ENCODE measurements at regions not wholly inside any gene's neighbourhood (a gene's known extent, or its start where the extent isn't known, plus 50 kb on each side); places are given as distances from the start of the nearest gene placed in this dataset.

- TF ChIP-seq CTCF (conservative IDR thresholded peaks at IDR 0.05; ENCODE audit: low read depth in 2 of 2): no peak
- no peak for TF ChIP-seq EZH2 (IDR thresholded peaks at IDR 0.05; ENCODE audit: low read depth, unreplicated experiment)
- no peak for TF ChIP-seq POLR2AphosphoS5 (IDR thresholded peaks at IDR 0.05; ENCODE audit: low read depth)
- TF ChIP-seq JUNB (IDR thresholded peaks at IDR 0.05; ENCODE audit: unreplicated experiment): no peak
- no peak for TF ChIP-seq REST (IDR thresholded peaks at IDR 0.05; ENCODE audit: unreplicated experiment)
- TF ChIP-seq EZH2phosphoT487 (IDR thresholded peaks at IDR 0.05; ENCODE audit: unreplicated experiment): no peak
- no peak for TF ChIP-seq ZNF331 (CRISPR knock-in tag; IDR thresholded peaks at IDR 0.05; ENCODE audit: low read depth)
- TF ChIP-seq CREB1 (CRISPR knock-in tag; IDR thresholded peaks at IDR 0.05; ENCODE audit: low read depth): no peak
- TF ChIP-seq STAT1 (IDR thresholded peaks at IDR 0.05; ENCODE audit: unreplicated experiment): no peak
These were observed 984.1 kb downstream of the PLOD2 start for GRCh38 chr3:145176907-145177306.
